Fibroblast of the conjunctiva (primary cell): ENCODE measurements at regions not wholly inside any gene's neighbourhood (a gene's known extent, or its start where the extent isn't known, plus 50 kb on each side); places are given as distances from the start of the nearest gene placed in this dataset.

Experiments
- DNase-seq: peaks from one replicate; pipeline ENCODE4 v3.0.0-alpha.2; 2010; ENCODE audit warnings: low read depth

DNA sequence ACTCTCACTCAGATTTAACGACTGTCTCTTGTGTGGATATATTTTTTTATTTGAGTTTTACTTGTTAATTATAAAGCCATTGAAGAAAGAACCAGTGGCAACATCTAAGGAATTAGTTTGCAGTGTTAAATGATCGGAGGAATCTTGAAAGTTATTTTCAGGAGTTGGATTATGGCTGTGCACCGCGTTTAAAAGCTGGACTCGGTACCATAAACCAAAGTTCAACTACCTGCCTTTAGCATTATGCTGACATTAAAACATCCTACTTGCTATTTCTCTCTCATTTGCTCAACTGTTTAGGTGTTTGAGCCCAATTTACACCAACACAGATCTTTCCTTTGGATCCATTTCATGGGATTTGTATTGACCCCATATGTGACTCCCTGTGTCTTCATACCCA is 289.4 kb upstream of the SASH1 start:
- no peak for DNase-seq

DNA sequence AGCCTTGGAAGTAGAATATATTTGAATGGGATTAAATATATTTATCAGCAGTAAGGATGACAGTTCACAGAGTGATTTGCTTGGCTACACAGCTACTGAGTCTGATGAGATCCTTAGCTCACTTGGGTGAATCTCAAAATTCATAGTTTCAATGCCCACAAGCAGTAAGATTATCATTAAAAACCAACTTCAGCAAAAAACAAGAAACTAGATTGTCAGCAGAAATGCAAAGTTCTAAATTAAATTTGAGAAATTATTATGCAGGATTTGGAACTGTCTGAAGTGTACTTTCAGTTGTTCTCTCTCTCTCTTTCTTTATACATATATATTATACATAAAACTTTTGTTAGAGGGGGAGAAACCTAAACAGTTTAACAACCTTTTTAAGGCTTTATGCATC is 288.8 kb upstream of the SASH1 start:
- no peak for DNase-seq

DNA sequence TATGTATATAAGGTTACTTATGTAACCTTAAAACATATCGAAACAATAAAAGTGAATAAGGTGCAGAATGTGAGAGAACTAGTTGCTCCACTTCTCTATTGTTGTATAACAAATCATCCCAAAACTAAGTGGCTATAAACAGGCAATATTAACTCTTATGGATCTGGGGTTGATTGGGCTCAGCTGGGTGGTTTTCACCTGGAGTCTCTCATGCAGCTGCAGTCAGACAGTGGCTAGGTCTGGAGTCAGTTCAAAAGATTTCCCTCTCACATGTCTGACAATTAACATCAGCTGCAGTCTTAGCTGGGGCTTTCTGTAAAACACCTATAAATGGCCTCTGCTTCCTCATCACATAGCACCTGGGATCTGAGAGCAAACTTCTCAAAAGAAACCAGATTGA is 288.4 kb upstream of the SASH1 start:
- DNase-seq, result no peak

DNA sequence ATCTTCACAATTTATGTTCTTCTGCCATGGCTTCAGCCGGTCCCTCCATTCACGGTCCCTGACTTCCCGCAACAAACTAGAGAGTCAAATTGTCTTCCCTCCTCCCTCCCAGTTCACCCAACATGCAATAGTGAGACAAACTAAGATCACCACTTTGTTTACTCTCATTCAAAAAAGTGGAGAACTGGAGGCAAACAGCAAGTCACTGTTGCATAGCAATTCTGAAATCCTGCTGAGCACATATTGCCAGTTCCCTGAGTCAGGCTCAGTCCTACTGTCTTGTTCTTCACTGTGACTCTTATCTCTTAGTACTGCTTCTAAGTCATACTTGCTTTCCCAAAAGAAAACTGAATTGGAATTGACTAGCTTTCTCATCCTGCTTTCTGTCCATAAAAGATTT is 287.2 kb upstream of the SASH1 start:
- DNase-seq, result no peak

DNA sequence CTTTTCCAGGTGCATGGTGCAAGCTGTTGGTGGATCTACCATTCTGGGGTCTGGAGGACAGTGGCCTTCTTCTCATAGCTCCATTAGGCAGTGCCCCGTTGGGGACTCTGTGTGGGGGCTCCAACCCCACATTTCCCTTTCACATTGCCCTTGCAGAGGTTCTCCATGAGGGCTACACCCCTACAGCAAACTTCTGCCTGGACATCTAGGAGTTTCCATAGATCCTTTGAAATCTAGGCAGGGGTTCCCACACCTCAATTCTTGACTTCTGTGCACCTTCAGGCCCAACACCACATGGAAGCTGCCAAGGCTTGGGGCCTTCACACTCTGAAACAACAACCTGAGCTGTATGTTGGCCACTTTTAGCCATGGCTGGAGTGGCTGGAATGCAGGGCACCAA is 282.8 kb upstream of the SASH1 start:
- no peak for DNase-seq

DNA sequence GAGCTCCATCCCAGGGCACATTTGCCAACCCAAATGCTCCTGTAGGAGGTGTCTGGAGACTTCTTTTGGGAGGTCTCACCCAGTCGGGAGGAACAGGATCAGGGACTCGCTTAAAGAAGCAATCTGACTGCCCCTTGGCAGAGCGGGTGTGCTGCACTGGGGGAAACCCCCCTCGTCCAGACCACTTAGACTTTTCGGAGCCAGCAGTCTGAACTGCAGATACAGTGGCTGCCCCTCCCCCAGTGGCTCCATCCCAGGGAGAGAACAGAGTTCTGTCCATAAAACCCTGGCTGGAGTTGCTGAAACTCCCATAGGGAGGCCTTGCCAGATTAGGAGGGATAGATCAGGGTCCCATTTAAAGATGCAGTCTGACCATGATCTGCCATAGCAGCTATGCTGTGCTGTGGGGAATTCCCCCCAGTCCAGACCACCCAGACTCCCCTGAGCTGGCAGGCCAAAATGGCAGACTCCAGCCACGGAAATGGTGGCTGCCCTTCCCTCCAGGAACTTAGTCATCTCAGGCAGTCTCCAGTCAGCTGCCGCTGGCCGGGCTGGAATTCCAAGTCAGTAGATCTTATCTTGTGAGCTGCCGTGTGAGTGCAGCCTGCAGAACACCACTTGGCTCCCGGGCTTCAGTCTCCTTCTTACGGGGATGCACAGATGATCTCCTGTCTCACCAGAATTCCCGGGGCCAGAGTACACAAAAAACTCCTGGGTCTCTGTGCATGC is 278.1 kb upstream of the SASH1 start:
- no peak for DNase-seq

DNA sequence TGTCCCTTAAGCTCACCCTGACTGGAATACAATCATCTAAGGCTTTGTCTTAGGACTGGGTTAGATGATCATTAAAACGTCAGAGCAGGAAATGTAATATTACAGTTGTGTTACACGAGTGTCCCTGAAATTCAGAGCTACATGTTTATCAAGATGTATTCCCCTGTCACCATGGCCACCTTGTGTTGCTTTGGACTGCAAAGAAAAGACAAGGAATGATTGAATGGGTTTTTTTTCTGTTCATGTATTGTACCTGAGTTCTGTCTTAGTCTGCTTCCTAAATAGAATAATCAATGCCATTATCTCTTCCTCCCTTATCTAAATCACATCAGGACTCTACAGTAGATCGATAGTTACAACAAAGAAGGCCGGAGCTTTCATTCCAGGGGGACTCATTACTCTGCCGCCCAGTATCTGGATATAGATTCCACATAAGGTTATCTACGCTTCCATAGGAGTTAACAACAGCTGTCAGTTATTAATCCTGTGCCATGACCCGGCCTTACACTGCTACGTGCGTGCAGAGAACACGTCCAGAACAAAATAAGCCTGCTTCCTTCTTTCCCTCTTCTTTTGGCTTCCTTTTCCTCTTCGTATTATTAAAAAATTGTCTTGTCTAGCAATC is 274.1 kb upstream of the SASH1 start:
- no peak for DNase-seq

DNA sequence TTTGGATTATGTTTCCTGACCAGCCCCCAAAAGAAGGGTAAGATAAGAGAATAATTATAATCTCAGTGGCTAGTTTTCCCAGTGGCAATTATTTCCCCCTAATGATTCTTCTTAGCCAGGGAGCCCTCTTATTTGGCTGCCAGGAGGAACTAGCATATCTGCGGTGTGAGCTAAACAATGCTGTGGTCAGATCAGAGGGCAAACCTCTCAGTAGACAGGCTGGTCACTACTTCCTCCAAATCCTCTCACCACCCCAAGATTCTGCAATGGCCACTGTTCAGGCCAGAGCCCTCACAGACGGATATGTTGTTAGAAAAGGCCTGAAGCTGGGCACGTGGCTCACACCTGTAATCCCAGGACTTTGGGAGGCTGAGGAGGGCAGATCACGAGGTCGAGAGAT is 273.4 kb upstream of the SASH1 start:
- no peak for DNase-seq

DNA sequence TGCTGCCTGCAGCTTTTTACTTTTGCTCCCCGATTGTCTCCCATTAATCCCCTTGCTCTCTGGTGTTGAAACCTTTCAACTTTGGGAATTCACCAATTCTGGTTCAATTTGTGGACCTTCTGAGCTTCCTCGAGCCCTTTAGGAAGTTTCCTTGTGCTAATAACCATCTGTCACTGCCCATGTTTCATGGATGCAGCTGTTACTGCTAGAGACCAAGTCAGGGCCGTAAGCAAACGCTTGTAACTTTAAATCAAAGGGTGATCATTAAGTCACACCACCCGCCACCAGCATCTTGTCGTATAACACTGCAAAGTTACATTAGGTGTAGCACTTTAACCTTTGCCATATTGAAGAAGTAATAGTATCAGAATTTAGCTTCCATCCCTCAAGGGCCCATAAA is 268.3 kb upstream of the SASH1 start:
- no peak for DNase-seq

DNA sequence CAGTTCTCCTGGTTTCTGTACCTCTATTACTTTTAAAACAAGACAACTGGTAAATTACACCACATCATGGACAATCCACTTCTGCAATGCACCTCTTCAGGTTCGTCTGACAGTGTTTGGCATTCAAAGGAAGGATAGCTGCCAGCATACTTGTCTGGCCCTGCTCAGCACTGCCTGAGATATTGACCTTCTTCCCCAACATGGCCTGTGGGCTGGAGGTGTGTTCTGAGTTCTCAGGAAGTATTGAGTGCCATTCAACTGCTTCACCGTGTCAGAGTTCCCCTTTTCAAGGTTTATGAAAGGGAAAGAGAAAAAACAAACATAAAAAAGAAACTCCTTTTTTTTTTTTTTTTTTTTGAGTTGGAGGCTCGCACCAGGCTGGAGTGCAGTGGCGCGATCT is 267.9 kb upstream of the SASH1 start:
- no peak for DNase-seq

DNA sequence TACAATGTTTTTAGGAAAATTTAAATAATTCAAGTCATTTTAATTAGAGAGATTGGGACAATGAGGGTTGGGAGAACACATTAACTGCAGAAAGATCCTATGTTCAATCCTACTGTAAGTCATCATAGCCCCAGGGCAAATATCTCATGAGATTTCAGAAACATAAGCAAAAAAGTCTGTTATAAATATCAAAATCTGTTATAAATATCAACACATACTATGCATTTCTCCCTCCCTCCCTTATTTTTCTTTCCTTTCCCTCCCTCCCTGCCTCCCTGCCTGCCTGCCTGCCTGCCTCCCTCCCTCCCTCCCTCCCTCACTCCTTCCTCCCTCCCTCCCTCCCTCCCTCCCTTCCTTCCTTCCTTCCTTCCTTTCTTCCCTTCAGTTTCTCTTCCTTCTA is 267.3 kb upstream of the SASH1 start:
- no peak for DNase-seq

DNA sequence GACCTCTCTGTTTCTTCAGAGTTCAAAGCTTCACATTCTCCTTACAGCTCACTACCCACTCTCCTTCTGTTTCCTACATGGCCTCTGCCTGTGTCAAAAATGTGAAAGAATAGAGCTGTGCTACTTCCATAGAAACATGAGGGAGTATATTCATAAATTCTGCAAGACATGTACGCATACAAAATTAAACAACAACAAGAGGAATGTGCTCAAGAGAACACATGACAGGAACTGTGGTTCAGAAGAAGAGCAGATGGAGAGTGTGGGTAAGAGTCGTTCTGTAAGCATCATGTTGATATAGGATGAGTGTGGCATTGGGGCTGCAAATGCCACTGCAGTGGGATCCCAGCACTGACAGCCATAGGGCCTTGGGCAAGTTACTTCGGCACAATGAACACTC is 266.6 kb upstream of the SASH1 start:
- DNase-seq, result no peak

DNA sequence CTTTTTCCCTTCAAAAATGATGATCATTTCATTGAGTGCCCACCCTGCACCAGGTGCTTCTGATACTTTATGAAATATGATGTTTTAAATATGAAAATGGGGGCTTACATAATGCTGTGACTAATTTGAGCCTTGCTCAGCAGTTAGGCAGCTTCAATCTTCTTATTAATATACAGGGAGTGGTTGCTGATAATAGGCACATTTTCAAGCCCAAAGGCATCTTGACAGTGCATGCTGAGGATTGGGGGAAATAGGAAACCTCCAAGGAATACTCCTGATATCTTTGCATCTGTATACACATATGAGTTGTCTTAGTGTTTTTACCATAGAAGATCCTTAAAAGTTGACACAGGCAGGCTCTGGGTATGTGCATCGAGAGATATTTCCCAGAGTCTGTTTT is 262.3 kb upstream of the SASH1 start:
- DNase-seq, result no peak

DNA sequence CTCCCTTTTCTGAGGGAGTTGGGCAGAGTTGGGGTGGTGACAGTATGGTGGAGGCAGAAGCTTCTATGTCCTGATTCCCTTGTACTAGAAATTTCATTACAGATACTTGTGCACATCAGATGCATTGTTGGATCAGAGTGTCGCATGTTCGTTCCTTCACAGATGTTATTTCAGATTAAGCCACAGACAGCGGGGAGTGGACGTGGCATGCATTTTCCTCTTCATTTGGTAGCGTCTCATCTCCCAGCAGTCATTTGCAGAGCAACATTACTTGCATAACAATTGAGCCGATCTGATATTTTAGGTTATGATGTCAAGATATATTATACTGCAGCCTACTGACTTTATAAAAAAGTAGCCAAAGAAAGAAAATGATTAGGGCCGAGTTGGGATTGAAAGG is 261.6 kb upstream of the SASH1 start:
- no peak for DNase-seq

DNA sequence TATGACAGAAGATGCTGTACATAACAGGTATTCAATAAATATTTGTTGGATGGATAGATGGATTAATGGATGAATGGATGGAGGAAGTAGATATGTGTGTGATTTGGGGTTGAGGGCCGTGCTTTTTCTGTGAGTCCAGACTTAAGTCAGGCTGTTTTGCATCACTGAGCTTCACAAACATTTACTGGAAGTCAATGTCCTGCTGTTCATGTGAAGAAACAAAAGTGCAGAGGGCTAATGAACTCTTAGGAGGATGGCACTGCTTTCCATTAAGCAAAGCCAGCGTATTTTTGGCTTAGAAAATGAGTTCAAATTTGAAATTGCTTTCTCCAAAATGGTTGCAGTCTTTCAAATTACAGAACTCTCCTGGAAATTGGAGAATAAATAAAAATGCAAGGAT is 260.6 kb upstream of the SASH1 start:
- DNase-seq, result no peak

DNA sequence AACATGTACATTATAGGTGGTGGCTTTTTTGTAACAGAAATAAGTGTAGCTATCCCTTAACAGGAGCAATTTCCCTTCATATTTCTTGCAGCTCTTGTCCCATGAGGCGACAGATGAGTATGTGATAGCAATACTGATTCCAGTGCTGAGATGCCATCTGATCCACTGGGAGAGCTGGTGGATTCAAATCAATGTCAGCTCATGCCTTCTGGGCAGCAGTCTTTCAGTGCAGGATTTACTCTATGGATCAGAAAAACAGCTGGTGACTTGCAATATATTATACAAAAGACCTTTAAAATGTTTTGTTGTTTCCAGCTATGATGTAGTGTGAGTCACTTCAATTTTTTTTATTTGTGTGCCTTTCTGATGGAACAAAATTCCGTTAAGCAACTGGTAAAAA is 259.9 kb upstream of the SASH1 start:
- no peak for DNase-seq

DNA sequence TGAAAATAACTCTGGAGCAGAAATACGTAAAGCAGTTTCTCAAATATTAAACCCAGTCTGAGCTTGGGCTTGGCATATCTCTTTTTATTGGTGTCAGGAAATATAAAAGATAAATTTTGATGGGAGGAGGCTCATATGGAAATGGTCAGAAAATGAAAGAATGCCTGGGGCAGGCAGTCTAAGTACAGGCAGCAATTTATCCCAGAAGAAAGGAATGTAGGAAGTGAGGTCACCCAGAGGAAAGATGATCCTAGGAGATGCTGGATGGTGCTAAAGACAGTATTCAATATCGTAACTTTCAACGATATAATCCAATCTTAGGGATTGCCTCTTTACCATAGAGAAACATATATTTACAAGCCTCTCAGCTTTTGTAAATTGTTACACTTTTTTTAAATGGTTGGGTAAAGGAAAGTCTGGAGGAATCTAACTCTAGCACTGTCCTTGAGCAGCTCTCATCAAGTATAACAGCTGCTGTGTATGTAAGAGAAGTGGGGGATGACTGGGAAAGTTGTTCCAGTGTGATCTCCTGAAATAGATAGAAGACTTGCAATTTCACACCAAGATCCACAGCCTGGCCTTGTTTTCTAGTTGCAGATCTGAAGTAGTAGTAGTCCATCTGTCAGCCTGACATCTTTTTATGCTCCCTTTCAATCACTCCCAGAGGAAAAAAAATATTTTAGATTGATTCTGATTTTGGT is 256.9 kb upstream of the SASH1 start:
- no peak for DNase-seq

DNA sequence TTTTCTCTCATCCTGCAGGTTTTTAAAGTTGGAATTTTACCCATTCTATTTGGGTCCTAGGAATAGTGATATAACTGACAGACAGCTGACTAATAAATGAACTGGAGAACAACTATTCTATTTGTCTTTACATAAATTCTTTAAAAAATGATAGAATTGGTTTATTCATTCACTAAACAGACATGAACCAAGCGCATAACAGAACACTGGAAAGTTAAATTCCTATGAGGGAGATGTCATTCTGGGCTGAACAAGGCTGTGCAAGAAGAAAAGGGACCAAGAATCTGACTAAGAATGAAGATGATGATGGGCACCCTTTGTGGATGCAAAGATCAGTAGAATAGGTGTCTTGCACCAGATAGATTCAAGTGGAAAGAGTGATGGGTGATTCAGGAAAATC is 256.3 kb upstream of the SASH1 start:
- DNase-seq, result no peak

DNA sequence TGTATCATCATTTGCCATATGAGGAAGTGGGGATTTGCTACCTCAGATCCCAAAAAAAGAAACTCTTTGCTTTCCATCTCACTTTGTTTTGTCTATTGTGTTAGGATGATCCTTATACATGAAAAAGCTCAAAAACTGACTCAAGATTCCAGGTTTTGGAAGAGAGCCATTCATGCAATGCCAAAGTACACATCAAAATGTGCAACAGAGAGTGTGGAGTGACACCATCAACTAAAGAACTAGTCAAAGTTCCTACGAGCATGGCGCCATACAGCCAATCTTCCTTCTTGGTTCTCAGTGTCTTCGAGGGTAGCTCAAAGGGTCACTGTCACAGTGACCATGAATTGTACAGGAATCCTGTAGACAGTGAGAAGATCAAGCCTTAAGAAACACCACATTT is 255.8 kb upstream of the SASH1 start:
- no peak for DNase-seq

DNA sequence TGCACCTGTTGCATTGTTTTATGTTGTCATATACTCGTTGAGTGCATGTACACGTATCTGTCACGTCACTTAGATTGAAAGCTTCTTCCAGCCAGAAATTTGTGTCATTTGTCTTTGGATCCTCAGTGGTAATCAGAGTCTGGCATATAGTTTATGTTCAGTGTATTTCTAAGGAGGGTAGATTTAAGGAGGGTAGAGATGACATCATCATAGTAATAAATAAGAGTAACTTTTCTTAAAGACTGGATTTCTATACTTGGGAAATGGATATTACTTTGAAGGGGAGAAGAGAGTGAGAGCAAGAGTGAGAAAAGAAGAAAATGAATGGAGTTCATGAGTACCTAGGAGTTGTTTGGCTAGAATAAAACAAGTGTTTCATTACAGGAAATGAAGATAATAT is 255.0 kb upstream of the SASH1 start:
- no peak for DNase-seq

DNA sequence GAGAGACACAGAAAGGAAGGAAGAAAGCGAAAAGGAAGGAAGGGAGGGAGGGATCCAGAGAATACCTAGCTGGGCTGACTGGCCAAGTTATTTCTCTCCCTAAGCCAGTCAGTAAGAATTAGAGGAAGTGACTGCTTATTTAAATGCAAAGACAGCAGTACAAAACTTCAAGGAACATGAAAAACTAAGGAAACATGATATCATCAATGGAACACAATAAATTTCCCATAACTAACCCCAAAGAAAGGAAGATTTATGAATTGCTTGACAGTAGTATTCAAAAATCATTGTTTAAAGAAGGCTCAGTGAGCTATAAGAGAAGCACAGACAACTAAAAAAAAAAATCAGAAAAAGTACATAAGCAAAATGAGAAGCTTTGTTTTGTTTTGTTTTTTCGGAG is 252.3 kb upstream of the SASH1 start:
- no peak for DNase-seq

DNA sequence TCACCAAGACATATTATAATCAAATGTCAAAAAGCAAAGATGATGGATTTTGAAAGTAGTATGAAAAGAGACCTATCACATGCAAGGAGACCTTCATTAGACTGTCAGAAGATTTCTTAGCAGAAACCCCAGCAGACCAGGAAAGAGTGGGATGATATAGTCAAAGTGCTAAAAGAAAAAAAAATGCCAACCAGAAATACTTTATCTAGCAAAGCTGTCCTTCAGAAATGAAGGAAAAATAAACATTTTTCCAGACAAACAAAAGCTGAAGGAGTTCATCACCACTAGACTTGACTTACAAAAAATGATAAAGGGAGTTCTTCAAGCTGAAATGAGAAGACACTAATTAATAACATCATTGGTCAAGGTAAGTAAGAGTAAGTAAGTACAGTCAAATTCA is 251.2 kb upstream of the SASH1 start:
- DNase-seq, result no peak

DNA sequence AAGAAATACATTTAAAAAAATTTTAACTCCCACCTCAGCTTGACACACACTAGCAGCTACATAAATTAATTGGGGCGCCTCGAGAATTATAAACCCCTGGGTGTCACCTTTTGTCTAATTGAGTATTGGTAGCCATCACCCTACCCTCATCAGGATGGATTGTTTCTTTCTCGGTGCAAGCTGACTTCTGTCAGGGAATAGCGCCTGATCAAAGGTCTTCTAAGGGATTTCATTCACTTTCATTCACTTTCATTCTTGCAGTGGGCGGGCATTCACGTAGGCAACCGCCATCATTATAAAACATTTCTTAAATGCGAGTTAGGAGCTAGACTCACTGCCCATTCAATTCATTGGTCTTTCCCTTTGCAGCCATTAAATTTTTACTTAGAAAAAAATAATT is 239.2 kb upstream of the SASH1 start:
- no peak for DNase-seq

DNA sequence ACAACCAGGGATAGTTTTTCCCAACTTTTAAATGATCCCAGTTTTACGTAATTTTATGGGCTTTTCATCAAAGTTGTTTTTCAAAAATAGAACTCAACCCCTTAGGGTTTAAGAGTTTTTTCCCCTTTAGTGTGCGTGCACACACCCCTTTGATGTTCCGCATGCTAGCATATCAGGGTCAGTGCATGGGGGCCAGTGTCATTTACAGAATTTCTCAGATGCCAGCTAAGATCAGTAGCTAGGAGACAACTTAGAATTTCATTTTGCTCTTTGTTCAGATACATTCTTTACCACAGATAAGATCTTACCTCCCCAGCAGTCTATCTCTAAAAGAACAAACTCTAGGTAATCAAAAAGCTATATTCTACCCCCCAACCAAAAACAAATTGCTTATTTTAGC is 238.5 kb upstream of the SASH1 start:
- no peak for DNase-seq
